ENCODE measurements at regions not wholly inside any gene's neighbourhood (a gene's known extent, or its start where the extent isn't known, plus 50 kb on each side); places are given as distances from the start of the nearest gene placed in this dataset.
"Not testable (repeated sequence)": the region's sequence is repeated elsewhere in the genome, so short reads cannot be mapped to it uniquely, and the experiment has no call there.

DNA sequence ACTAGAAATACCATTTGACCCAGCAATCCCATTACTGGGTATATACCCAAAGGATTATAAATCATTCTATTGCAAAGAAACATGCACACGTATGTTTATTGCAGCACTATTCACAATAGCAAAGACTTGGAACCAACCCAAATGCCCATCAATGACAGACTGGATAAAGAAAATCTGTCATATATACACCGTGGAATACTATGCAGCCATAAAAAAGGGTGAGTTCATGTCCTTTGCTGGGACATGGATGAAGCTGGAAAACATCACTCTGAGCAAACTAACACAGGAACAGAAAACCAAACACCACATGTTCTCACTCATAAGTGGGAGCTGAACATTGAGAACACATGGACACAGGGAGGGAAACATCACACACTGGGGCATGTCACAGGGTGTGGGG, 180.7 kb upstream of the IRX4 start:
- DNase-seq, result not testable (repeated sequence)

DNA sequence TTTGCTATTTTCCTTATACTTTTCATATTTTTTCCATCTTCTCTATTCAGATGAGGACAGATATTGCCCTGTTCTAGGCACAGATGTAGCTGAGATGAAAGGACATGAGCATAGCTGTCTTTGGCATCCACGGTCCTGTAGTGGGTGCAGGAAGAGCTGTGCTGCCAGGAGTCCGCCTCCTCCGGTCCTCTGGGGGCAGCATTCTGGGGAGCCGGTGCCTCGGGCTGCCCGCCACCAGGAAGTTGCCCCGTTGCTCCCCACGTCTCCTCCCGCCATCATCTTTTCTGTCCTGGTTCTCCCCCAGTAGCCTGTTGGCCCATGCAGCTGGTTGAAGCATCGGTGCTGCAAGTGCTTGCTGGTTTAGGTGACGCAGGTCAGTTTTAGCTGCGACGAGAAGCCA, 170.0 kb upstream of the IRX4 start:
- DNase-seq, result no peak

DNA sequence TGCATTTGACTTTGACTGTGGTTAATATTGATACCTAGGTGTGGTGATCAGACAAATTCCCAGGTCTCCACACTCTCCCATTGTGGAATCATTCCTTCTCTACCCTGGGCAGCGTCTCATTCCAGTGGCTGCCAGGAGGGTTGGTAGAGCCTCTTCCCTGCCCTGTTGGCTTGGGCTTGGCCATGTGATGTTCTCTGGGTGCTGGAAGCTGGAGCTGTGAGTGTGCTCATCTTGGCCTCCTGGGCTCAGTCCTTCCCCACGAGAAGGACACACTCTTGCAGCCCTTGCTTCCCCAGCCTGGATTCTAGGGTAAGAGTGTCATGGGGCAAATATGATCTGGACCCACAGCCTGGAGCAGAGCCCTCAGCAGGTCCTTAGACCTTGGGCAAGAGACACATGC, 167.2 kb upstream of the IRX4 start:
- DNase-seq, result no peak

DNA sequence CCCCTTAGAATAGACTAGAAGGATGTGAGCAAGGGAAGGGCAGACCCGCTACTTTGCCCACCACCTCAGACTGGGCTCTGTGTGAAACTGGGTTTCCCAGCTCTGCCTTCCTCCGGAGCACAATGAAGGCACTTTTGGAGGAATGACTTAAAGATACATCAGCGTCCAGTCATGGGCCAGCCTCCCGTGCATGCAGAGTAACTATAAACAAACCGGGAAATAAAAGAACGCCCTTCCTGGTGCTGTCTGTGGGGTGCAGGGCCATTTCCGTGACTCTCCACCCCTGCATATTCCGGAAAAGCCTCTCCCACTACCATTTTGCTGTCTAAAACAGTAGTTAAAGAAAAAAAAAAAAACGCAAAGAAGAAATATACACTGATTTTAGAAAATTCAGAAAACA, 165.9 kb upstream of the IRX4 start:
- DNase-seq, result no peak

DNA sequence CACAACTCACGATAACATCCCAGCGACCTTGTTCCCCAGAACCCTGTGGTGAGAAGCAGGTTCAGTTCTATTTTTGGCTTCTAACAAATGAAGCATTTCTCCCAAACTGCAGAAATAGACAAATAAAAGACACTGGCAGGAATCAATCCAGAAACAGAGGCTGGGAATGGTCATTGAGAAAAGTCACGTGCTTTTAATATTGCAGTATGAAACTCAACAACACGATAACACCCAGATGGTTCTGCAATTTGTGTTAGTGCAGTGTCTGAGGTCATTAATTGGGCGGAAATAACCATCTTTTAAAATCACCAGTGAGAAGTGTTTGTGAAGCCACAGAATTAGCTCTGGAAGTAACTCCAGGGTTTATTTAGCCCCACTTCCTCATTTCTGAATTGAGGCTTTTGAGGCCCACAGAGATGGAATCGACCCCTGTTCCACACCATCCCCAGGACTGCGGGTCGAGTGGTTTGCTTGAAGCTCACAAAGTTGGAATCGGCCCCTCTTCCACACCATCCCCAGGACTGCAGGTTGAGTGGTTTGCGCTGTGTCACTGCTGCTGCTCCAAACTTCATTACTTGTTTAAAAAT, 164.7 kb upstream of the IRX4 start:
- DNase-seq, result no peak

DNA sequence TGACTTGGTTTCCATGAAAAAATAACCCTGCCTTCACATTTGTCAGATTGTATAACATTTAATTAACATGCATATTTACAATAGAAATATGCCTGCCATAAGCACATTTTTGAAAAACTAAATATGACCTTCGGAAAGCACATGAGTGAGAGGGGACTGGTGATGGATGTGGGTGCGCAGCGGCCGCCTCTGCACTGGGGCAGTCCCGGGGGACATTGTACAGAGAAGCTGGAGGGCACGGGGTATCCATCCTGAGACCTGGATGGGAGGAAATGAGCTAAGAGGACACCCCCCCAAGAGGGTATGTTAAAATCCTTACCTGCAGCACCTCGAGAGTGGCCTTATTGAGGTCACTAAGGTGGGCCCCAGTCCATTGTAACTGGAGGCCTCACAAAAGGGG, 161.3 kb upstream of the IRX4 start:
- no peak for DNase-seq

DNA sequence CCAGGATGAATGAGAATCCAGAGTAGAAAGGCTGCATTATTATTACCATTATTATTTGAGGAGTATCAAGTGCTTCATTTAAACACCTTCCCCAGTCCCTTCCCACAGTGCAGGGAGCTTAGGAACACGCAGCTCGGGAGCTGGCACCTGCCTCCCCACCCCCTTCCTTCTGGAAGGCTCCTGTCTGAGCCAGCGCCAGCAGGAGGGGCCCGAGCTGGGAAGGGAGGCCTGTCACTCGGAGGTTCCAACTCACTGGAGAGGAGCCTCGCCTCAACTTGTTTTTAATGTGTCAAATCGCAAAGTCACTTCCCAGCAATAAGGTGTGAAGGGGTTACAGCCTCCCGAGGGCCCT, 156.4 kb upstream of the IRX4 start:
- DNase-seq, result no peak

DNA sequence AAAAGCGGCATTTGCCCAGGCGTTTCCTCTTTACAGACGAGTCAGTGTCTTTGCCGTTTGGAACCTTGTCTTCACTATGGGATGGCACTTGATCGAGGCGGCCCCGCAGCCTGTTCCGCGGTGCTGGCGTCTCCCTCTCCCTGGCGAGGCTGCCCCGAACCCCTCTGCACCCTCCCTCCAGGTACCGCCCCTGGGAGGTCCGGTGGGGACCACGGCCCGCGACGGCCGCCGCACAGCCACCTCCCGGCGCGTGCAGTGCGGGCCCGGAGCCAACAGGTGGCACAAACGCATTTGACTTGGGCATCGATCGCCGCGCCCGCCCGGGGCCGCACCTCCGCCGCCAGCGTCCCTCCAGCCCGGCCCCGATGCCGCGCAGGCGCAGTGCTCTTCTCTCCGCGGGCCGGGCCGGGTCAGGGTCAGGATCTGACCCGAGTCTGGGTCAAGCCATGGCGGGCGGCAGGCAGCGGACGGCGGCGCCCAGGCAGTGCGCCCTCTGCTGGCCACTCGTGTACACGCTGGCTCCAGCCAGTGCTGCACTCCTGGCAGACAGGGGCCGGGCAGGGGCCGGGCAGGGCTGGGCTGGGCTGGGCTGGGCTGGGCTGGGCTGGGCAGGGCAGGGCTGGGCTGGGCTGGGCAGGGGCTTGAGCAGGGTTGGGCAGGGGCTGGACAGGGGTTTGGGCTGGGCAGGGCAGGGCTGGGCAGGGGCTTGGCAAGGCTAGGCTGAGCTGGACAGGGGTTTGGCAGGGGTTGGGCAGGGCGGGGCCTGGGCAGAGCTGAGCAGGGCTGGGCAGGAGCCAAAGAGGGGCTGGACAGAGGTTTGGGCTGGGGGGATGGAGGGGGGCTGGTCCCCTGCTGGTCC, 155.8 kb upstream of the IRX4 start:
- no peak for DNase-seq

DNA sequence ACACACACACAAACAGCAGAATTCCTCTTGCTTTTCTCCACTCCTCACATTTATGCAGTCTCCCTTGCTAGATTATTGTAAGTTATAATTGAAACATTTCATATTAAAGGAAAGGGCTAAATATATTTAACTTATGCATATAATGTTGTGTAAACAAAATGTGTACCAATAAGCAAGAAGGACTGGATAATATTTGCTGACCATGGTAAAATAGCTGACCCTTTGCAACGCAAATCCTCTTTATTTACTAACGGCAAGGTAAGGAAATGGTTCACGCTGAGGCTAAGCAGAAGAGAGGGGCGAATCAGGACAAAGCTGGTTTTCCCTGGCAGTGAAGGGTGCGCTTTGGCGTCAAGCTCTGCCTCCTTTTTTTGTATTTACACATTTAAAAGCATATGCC, 154.2 kb upstream of the IRX4 start:
- no peak for DNase-seq

DNA sequence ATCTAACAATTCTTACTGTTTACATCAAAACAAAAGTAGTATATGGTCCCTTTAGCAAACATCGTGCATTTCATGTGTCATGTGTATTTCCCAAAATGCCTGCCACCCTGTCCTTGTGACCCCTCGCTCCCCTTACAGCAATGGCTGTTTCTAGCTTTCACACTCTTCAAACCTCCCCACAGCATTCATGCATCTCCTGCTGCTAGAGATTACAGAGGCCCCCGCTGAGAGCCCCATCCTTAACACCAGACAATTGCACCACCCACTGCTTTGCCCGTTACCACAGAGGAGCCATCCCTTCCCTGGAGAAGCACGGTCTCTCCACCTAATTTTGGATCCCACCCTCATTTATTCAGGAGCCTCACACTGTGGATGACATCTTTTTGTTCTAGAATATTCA, 149.7 kb upstream of the IRX4 start:
- no peak for DNase-seq

DNA sequence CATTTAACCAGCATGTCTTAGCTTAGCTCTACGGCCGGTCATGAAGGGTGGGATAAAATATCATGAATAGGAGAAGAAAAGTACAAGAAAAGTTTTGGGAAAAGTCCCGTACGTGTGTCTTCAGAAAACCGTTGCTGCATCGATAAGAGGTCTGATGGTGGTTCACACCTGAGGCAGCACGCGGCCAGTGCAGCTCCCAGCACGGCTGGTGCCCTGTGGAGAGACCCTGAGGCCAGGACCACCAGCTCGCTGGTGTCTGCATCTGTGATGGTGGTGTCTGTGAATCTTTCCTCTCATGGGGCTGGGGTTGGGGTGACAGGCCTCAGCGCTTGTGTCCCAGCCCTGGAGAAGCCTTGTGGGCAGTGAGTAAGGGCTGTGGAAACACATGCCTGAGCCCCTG, 148.9 kb upstream of the IRX4 start:
- no peak for DNase-seq

DNA sequence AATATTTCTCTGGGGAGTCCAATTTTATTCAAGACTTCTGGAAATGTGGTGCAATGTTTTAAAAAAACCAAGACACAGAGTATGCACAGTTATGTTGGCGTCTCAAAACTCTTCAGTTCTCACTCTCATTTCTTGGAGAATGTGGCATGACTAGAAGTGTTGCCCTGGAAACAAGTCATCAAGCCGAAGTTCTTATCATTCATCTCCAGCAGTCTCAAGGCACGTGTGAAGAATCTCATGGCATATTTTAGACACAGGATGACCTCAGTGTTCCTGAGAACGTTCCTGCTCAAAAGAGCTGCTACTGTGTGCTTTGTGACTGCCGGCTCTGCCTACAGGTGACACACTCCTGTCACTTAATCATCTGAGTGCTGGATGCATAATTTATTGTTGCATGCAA, 147.4 kb upstream of the IRX4 start:
- DNase-seq, result no peak

DNA sequence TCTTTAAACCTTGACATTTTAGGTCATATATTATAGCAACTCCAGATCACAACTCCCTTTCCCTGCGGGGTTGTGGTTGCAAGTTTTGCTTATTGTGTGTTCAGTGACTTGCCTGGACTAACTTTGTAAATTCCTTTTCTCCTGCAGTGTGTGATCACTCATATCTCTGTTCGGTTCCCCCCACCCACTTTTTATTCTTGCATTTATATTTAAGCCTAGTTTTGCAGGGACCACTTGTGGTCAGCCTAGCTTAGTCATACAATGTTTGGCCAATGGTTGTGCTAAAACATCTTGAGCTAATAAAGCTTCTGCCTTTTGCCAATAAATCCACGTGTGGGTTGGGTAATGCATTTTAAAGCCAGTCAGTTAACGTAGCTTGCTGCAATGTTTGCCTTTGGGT, 146.5 kb upstream of the IRX4 start:
- DNase-seq, result no peak

DNA sequence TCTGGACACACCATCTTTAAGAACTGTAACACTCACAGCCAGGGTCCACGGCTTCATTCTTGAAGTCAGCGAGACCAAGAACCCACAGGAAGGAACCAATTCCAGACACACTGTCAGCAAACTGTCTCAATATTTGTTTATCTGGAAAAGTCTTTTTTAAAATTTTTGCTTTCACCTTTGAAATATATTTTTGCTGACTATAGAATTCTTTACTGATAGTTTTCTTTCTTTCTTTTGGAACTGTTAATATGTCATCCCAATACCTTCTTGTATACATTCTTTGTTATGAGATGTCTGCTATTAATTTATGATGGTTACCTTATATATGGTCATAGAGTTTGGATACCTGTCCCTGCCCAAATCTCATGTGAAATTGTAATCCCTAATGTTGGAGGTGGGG, 145.1 kb upstream of the IRX4 start:
- no peak for DNase-seq

DNA sequence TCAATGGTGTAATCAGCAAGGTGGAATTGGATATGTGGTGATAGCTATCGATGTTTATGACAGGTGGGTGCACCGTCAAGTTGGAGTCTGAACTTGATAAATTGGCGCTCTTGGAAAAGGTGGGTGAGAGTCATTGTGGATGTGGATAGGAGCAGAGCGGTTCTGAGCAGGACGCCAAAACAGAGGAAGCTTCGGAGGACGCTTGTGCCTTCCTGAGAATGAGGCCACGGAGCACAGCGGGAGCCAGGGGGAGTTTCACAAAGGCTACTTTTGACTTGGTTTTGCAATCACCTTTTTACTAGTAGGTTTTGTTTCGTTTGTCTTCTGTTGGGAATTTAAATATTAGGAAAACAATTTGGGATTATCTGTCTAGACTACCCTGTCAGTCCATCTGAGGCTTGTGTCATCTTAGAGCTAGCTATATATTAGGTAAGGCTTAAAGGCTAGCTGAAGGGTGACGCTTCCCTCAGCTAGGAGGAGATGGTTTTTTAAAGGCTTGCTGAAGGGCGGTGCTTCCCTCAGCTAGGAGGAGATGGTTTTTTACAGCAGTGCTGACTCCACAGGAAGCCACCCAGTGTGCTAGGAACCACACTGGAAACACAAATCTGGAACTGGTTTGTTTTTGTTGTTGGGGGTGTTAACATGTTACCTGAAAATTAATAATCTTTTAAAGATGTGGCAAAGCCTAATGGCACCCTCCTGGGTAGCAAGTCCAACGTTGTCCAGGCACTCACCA, 142.4 kb upstream of the IRX4 start:
- no peak for DNase-seq

DNA sequence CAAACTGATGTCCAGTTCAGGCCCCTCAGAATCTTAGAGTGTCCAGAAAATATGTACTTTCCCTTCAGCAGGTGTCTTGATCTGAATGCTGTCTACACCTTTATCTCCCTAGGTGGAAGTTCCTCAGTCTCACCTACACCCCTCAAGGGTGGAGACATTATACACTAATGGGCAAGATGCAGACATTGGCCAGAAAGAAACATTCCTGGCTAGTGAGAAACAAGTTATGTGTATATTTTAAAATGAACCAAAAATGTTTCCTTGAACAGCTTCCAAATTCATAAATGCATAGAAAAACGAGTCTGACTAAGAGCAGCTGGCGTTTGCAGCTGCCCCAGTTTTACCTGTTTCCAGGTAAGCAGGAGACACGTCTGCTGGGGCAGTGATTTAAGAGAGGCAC, 140.5 kb upstream of the IRX4 start:
- no peak for DNase-seq

DNA sequence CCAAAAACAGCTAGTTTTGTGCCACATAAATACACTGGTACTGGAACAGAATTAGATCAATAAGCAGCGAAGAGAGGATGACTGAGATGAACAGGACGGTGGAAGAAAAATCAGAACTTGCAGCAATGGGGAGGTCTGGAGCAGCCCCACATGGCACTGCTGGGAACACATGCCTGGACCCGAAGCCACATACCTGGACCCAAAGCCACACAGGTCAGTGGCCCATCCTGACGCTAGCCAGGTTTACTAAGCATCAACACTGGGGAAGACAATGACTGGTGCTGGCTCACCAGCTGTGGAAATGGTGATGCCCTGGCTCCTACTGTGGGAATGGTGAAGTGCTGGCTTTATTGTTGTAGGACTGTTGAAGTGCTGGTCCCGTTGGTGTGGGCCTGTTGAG, 139.7 kb upstream of the IRX4 start:
- no peak for DNase-seq

DNA sequence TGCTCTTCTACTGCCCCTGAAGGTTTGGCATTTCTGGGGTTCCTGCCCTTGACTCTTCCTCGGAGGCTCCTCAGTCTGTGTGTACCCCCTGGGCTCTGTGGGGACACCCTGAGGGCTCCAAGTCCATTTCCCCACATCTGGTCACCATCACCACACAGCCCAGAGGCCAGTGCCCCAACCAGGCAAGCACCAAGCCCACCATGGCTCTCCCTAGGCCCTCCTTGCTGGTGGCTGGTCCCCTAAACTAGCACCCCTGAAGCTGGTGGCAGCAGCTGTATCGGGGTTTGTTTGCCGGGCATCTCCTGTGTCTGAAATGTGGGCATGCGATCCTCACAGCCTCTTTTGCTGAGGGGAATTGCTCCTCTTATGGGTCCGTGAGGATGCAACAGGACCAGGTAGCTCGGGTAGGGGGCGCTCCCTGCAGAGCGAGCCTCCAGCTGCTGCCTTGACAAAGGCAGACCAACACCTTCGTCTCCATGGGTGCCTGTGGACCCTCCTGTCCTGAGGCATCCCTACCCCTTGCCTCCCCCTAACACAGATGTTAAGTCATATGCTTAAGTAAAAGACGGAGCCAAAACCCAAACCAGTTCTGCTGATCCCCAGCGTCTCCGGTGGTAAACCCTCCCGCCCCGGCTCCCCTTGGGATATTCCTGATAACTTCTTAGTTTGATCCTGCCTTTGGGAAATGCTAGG, 138.9 kb upstream of the IRX4 start:
- no peak for DNase-seq

DNA sequence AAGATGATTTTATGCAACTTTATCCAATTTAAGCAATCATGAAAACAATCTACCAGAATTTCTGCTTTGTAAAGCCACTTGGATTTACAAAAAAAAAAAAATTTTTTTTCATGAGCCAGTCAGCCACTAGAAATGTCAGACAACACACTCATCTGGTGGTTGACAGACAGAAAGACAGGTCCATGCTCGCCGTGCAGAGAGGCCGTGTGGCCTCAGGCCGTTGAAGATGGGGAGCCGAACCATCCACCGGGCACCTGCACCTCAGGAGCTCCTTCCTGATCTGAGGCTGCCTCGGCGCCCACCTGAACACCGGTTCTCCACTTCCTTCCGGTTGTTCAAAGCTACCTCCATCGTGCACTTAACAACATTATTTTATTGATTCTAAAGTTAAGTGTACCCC, 138.0 kb upstream of the IRX4 start:
- DNase-seq, result no peak

DNA sequence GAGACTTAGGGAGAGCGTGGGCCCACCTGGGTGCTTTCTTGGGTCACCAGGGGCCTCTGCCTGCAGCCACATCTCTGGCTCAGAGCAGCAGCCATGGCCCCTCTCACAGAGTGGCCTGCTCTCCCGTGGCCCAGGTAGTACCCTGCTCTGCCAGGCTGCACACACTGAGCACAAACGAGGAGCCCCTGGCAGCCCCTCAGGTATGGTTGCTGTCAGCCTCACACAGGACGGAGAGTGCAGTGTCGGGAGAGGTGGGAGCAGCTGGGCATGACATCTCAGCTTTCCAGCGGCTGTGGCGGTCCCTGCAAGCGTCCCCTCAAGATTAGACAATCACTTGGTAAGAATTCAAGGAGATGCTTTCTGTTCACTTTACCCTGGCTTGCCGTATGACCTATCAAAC, 137.0 kb upstream of the IRX4 start:
- DNase-seq, result no peak

DNA sequence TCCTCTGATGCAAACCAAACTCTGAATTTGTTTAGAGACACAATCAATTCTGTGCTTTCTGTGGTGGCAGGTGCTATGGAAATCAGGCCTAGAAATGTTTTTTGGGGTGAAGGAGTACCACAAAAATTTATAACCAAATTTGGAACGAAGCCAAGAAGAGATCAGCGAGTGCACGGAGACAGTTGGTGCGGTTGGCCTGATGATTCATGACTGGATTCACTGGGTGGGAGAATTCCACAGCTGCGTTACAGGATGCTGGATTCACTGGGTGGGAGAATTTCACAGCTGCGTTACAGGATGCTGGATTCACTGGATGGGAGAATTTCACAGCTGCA, 135.6 kb upstream of the IRX4 start:
- DNase-seq, result no peak

DNA sequence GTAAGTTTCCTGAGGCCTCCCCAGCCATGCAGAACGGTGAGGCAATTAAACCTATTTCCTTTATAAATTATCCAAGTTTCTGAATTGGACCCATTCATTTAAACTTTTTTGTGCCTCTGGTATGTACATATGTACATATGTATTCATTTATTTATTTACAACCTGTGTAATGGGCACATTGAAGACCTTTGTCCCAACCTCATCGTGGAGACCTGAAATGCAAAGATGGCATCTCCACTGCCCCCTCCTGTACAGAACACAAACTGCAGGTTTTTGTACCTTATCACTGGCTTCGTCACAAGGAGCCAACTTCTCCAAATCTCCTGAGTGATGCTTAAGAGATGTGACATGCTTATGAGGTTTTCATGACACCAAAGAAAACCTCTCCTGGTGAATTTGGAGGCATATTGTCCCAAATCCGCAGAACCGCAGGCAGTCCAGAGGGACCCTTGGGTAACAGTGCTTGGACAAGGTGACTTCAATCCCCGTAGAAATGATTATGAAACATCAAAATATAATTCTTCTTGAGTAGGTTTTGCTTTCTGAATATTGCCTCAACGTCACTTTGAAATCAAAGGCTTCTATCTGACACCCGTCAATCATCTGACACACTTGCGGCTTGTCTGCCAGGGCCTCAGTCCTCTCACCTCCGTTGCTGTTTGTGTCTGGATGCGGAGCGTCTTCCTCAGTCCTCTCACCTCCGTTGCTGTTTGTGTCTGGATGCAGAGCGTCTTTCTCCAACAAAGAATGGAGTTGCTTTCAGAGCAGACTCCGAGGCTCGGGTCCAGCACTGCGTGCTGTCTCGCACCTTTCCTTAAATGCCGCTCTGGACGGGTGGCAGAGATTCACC, 135.0 kb upstream of the IRX4 start:
- DNase-seq, result peak; percentile 17

DNA sequence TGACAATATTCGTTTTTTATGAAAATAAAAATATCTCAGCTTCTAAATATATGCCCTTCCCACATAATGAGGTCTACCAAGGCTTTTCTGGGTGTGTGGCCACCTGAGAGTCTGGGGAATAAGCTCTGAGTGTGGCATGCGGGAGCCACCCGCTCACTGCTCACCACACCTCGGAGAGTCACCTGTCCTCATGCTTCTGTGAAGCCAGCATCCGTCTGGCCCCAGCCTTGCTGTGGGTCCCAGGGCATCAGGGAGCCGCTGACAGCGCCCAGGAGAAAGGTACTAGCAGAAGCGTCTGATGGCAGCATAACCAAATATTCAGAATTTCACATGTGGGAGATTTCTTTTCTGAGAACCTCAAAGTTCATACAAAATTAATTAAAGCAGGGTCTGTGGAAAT, 133.2 kb upstream of the IRX4 start:
- no peak for DNase-seq

Data from NCI-H1694 (cell line).